ENCODE measurements at regions not wholly inside any gene's neighbourhood (a gene's known extent, or its start where the extent isn't known, plus 50 kb on each side); places are given as distances from the start of the nearest gene placed in this dataset.
A peak's percentile ranks its signal among the peaks of the same experiment; 100 is the strongest.
"Not testable (repeated sequence)": the region's sequence is repeated elsewhere in the genome, so short reads cannot be mapped to it uniquely, and the experiment has no call there.

GRCh38 chr18:3328532-3328931, 66.6 kb downstream of the MYL12B start:
- DNase-seq = no peak

GRCh38 chr18:3329471-3329870, 67.5 kb downstream of the MYL12B start:
- DNase-seq = no peak

DNA sequence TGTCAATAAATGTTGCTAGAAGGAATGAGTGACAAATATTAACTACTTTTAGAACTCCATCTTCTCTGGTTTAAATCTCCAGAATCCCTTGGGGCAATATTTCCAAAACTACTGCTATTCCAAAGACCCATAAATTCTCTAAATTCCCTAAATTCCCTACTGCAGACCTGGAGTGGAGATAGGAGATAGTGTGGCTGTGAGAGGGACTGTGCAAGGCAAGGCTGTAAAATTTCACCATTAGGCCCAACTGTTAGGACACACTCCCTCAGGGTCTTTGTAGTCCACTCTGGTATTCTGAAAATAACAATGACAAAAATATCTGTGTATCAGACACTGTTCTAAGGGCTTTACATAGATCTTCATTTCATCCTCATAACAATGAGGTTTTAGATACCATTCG, 67.9 kb downstream of the MYL12B start:
- DNase-seq = no peak

DNA sequence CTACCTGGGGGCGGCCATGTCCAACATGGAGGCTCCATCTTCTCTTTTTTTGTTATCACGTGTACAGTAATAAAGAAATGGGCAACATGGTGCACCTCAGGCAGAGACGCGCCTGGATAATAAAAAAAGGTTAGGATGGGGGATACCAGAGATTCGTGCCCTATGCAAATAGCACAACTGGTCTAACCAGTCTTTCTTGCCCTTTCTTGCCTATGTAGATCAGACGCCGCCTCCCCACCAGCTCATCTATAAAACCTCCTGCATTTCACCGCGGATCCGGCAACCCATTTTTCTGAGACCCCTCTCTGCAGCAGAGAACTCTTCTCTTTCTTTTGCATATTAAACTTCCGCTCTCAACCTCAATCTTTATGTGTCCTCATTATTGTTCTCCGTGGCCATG, 68.7 kb downstream of the MYL12B start:
- DNase-seq = no peak

DNA sequence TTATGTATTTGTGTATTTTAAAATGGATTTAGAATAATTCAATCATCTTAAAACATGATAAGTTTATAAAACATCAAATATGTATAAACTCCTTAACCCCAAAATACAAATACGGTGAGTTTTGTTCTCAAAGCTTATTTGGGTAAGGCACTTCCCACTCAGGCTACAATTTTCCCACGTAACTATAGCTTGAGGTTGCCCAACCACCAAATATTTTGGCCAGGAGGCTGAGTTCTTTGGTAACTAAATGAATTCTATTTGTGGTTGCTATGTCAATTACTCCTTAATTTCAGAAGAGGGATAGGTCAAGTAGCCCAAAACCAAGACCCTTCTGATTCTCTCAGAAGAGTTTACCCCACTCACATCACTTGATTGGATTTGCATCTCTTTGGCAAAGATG, 70.4 kb downstream of the MYL12B start:
- DNase-seq = no peak

DNA sequence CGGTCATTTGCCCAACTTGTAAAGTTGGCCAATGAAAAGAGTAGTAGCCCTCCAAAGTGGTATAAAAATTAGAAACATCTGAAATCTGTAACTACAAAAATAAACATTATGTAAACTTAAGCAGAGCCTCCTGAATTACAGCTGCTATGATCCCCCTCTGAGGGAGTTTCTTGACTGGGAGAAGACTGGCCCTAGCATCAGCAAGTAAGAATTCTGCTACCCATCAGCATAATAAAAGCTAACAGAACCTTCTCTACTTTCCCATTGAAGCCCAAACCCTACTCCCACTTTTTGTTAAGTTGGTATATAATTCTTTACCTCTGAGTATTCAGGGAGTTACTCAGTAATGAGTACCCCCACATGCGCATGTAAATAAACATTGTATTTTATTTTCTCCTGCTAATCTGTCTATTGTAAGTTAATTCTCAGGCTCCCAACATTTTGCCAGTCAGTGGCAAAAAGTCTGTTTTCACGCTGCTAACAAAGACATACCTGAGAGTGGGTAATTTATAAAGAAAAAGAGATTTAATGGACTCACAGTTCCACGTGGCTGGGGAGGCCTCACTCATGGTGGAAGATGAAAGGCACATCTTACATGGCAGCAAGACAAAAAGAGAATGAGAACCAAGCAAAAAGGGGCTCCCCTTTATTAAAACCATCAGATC, 71.3 kb downstream of the MYL12B start:
- DNase-seq = no peak

GRCh38 chr18:3333721-3334386, 71.9 kb downstream of the MYL12B start:
- no peak for DNase-seq

DNA sequence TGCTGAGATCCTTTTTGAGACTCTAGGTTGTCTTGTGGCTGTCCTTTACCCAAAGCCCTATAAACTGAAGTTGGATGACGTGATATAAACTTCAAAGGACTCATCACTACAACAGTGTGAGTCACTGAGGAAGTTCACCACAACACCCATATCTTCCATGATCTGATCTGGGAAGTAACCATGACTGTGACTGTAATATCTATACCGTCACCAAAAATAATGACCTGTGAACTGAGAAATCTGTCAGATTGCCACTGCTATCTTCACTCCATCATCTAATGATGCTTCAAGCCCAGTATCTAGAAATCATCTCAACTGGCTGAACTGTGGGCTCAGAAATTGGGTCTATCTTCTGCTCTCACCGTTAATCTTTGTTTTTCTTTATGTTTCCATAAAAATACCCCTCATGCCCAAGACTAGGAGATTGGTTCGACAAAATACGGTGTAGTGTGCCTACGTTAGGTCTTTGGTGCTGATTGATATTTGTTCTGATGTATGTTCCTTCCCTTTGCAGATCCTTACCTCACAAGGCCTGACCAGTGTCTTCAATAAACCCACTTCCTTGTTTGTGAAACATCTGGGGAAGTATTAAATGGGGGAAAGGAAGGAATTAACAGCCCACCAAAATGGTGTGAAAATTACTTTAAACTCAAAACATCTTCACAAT, 78.2 kb downstream of the MYL12B start:
- no peak for DNase-seq

DNA sequence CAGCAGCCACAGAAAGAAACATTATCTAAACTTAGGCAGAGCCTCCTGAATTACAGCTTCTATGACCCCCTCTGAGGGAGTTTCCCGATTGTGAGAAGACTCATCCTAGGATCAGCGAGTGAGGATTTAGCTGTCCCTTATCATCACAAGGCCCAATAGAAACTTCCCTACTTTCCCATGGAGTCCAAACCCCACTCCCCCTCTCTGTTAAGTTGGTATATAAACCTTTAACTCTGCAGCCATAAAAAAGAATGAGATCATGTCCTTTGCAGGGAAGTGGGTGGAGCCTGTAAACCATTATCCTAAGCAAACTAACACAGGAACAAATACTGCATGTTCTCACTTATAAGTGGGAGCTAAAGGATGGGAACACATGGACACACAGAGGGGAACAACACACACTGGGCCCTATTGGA, 78.8 kb downstream of the MYL12B start:
- DNase-seq = peak in 1 of 2 experiments; percentile 4

DNA sequence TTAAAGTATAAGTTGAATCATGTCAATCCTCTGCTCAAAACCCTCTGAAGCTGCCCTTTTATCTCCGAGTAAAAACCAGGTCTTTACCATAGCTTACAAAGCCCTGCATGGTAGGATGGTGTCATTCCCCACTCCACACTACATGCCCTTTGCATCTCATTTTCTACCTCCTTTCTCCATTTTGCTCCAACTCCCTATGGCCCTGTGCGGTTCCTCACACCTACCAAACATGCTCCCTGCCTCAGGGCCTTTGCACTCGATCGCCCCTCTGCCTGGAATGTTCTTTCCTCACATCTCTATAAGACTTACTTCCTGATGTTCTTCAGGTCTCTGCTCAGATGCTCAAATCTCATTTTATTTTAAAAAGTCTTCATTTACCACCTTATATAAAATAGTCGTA, 80.7 kb downstream of the MYL12B start:
- DNase-seq = no peak

DNA sequence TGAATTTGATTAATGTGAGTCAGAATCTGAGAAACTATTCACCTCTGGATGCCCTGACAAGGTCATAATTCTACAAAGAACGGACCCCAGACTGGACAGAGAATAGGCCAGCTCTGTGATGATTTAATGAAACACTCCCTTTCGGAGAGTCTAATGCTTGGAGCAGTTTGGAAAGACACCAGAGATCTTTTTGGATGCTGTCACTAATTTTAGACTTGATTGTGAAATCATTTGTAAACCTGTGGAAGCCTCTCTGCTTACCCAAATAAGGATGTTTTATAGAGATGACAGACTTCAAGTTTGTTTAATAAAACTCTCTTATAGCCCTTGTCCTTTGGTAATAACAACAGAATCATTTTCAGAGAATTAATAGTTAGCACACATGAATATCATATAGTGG, 83.5 kb downstream of the MYL12B start:
- no peak for DNase-seq

DNA sequence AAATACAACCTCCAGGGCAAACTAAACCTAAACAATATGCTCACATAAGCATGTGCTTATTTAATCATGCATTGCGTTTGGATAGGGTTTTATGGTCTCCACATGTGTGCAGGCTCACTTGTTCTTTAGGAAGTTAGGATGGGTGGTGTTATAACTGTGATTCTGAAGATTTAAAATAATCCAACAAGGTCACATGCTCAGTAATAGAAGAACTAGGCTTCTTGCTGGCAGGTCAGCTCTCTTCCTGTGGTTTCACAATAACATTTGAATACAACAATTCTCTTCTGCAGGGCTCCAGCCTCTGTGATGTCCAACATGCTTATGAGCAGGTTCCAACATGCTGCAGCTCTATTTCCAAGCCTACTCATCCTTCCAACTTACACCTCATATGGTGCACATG, 84.0 kb downstream of the MYL12B start:
- no peak for DNase-seq

DNA sequence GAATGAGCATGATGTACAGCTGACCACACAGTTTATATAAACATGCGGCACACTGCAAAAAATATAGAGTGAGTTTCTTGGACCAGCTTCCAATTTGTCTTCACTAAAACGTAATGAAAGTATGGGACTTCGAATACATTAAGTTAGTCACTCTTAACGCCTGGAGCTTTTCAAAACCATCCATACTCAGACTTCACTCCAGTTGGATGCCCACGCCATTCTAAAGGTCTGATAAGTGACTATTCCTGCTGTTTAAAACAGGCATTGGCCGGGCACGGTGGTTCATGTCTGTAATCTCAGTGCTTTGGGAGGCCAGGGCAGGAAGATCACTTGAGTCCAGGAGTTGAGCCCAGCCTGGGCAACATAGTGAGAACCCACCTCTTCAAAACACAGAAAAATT, 84.6 kb downstream of the MYL12B start:
- DNase-seq = no peak

DNA sequence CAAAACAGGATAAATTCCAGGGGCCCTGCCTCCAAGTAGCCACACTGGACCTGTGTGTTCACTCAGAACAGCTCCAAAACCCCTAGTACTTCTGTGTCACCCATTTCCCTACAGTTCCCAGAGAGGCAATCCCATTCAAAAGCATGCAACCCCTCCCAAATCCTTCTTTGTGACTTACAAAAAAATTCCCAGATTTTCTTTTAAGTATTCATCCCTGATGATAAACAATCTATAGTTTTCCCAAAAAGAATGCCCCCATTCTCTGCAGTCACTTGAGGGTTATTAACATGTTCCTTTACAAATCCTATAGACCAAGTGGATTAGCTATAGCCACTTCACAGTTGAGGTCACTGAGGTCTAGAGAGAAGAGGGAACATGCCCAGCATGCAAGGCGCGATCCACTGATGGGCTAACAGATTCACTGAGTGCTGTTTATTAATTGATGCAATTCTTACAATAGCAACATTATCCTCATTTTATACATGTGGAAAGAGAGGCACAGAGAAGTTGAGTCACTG, 85.4 kb downstream of the MYL12B start:
- DNase-seq = no peak

DNA sequence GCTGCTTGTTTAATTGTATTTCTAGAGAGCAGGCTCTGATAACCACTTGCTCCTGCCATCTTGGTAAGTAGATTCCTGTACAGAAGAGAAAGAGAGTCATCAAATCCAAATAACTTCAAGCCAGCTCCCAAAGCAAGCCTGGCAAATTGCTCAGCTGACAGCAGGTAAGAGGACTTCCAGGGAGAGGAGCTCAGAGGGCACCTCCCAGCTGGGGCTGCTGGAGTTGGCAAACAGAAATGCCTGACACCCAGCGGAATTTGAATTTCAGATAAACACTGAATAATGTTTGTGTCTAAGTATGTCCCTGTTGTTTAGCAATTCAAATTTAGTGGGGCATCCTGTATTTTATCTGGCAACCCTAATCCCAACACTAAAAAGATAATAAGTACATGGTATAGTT, 86.2 kb downstream of the MYL12B start:
- DNase-seq = no peak

DNA sequence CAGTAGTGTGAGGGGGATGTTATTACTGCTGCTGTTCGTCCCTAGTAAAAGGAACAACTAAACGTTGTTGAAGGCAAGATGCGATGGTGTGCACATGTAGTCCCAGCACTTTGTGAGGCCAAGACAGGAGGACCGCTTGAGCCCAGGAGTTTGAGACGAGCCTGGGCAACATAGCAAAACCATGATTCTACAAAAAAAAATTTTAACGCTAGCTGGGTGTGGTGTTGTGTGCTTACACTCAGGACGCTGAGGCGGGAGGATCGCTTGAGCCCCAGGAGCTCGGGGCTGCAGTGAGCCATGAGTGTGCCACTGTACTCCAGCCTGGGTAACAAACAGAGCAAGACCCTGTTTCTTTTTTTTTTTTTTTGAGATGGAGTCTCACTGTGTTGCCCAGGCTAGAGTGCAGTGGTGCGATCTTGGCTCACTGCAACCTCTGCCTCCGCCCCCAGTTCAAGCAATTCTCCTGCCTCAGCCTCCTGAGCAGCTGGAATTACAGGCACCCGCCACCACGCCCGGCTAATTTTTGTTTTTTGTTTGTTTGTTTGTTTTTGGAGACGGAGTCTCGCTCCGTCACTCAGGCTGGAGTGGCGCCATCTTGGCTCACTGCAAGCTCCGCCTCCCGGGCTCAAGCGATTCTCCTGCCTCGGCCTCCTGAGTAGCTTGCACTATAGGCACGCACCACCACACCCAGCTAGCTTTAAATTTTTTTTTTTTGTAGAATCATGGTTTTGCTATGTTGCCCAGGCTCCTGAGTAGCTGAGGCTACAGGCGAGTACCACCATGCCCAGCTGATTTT, 87.3 kb downstream of the MYL12B start:
- not testable (repeated sequence) for DNase-seq

DNA sequence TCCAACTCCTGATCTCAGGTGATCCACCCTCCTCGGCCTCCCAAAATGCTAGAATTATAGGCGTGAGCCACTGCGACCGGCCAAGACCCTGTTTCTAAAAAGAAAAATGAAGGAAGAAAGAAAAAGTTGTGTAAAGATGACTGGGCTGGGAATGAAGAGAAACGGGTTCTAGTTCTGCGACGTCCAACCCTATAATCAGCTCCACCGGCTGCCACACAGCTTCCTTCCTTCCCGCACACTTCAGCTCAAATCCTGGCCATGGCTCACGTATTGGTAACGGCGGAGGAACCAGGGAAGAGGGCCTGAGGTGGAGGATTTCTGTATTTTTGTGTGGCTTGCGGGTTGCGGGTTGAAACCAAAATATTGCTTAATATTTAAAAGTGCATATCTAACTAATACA, 88.1 kb downstream of the MYL12B start:
- DNase-seq = no peak

DNA sequence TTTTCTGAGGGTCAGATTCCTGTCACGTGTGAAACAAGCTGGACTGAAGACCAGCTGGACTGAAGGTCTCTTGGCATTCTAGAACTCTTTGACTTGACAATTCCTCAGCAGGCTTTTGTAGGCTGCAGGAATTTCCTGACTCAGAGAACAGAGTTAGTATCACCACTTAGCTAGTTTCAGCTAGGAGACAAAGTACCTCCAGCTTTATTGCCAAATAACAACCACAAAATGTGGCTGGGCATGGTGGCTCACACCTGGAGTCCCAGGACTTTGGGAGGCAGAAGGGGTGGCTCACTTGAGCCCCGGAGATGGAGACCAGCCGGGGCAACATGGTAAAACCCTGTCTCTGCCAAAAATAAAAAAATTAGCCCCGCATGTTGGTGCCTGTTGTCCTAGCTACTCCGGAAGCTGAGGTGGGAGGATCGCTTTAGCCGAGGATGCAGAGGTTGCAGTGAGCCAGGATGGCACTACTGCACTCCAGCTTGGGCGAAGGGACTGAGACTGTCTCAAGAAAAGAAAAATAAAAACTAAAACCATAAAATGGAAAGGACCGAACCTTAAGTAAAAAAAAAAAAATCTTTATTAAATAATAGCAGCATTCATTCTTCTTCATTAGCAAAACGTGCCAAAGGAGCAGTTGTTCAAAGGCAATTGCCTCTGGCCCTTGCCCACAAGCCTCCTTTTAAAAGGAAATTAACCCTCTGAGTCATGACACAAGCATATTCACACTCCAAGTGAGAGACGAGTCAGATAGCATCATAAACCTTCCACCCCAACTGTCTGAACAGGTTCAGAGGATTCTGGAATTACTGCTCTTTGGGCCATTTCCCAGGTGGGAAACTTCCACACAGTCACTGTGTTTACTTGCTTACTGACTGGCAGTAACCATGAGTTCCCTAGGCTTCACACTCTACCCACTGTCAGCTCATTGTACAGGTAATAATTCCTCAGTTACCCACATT, 88.9 kb downstream of the MYL12B start:
- no peak for DNase-seq

- no peak for DNase-seq
Measured at GRCh38 chr18:3354506-3354905, 92.6 kb downstream of the MYL12B start.

GRCh38 chr18:3356614-3357013, 93.4 kb upstream of the TGIF1 start:
- no peak for DNase-seq

- no peak for DNase-seq
Measured at GRCh38 chr18:3357516-3357915, 92.5 kb upstream of the TGIF1 start.

DNA sequence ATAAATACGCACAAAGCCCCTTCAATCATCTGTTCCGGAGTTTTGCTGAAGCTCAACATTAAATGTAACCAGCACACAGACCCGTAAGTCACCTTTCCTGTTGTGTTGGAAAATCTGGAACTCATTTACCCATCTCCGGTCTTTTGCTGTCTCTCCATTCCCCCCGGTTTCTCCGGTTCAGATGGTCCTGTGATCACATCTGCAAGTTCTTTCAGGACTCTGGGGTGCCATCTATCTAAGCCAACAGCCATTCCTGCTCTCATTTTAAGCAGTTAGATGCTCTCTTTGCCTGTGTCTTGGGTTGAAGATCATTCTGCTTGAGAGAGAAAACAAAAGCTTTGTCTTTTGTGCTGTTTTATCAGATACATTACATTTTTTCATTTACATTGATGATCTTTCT, 91.7 kb upstream of the TGIF1 start:
- no peak for DNase-seq
